Stimulated activated effector memory CD8-positive, alpha-beta T cell treated with anti-CD3 and anti-CD28 coated beads, Interleukin-12 subunit alpha, Interleukin-12 subunit beta, amount 100 ng/mL, for 72 hours (primary cell): ENCODE measurements at regions not wholly inside any gene's neighbourhood (a gene's known extent, or its start where the extent isn't known, plus 50 kb on each side); places are given as distances from the start of the nearest gene placed in this dataset.
"Not testable (repeated sequence)": the region's sequence is repeated elsewhere in the genome, so short reads cannot be mapped to it uniquely, and the experiment has no call there.

ENCODE experiments used
- ATAC-seq: fragments of 150-1000 bp; cut with Tn5 transposase; 2 replicates; pipeline ENCODE4 v1.10.0; 2021
- DNase-seq, 2 donors: peaks; one replicate each; pipeline ENCODE4 v3.0.0; 2021 to 2022; ENCODE audit warnings: low spot score in 2 of 2
- H3K27ac Mint-ChIP-seq: one replicate; pipeline ENCODE4 v1.8.0; 2022; ENCODE audit warnings: mild to moderate bottlenecking, mixed read lengths
- H3K36me3 Mint-ChIP-seq: one replicate; pipeline ENCODE4 v1.8.0; 2022; ENCODE audit warnings: mild to moderate bottlenecking, mixed read lengths
- H3K4me1 Mint-ChIP-seq: one replicate; pipeline ENCODE4 v1.8.0; 2022; ENCODE audit warnings: mixed read lengths
- H3K4me3 Mint-ChIP-seq: one replicate; pipeline ENCODE4 v1.8.0; 2022; ENCODE audit warnings: mild to moderate bottlenecking, mixed read lengths
- H3K9me3 Mint-ChIP-seq: one replicate; pipeline ENCODE4 v1.8.0; 2022; ENCODE audit warnings: mixed read lengths

DNA sequence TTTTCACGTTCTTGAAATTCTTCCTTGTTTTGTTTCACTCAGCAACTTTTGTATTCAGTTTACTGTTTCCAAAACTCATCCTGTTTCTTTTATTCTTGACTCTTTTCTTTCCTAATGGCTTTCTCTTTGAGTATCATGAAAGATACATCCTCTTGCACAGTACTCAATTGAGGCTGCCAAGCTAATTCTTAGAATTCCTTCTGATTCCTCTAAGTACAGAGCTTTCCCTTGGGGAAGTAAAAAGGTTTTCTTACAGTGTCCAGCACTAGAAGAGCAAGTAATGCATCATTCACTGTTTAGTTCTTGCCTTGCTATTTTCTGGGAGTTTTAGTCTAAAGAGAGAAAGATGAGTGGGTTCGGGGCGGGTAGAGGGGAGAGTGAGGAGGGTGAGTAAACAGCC is 154.1 kb downstream of the NEDD1 start:
- no peaks in the 10 kb centered on the region for H3K36me3 Mint-ChIP-seq
- no peak for DNase-seq
- no peak overlapping the region for H3K27ac Mint-ChIP-seq
- H3K9me3 Mint-ChIP-seq: no peaks in the 10 kb centered on the region
- no peak for ATAC-seq
- no peak overlapping the region for H3K4me3 Mint-ChIP-seq
- no peaks in the 10 kb centered on the region for H3K4me1 Mint-ChIP-seq

DNA sequence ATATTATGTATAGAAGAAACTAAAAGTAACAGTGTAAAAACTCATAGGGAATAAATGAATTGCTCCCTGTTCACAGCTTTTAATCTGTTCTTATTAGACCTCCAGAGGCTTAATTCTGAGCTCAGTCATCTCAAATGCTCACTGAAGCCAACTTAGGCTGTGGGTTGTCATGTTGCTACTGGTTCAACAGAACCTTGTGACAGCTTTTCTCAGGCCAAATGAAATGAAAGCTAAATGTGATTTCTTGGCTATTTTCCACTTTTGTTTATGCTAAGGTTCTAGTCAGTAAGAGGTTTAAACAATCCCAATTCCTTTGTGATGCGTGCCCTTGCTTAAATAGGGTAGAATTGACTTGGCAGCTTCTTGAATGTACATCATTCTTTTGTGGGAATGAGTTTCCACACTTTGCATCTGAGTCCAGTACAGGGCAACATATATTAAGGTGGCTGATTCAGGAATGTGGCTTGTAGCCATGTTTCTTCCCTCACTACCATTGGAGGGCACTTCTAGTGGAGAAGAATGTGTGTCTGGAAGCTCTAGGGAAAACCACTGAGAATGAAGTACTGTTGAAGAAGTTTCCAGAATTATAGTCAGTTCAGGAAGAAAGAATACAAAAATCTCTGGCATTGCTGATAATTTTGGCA is 156.4 kb downstream of the NEDD1 start:
- H3K9me3 Mint-ChIP-seq: no peaks in the 10 kb centered on the region
- ATAC-seq: no peak
- no peaks in the 10 kb centered on the region for H3K4me1 Mint-ChIP-seq
- no peak overlapping the region for H3K4me3 Mint-ChIP-seq
- H3K27ac Mint-ChIP-seq: no peak overlapping the region
- no peak for DNase-seq
- H3K36me3 Mint-ChIP-seq: no peaks in the 10 kb centered on the region

DNA sequence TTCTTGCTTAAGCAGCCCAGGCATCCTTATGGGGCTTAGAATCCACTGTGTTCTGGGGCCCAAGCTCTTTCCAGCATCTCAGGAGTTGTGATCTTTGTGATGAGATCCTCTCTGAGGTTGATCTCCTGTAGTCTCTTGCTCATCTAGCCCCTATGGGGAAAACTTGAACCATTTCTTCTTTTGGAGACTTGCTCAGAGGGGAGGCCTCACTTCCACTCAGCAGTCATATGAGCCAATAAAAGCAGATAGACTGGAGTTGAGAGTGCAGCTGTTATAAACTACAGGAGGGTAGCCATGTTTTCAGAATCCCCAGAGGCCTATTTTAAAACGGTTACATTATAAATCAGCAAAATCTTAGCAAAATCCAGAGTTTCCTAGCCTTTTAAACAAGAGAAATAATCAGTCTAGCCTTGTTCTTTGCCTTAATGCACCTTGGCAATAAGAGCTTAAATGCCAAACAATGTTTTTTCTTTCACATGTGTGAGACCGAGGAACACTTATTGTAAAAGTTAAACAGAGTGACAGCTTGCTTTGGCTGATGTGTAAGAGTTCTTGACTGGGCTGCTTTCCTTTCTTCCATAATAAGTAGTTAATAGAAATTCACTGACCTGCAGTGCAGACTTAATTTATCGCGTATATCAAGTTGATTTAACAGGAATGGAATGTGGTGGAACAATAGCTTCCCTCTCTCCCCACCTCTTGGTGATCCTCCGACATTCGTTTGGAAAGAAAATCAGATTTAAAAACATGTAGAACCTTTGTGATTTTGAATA is 168.3 kb downstream of the NEDD1 start:
- H3K36me3 Mint-ChIP-seq: no peaks in the 10 kb centered on the region
- no peak overlapping the region for H3K4me3 Mint-ChIP-seq
- H3K9me3 Mint-ChIP-seq: no peaks in the 10 kb centered on the region
- DNase-seq: no peak
- H3K27ac Mint-ChIP-seq: no peak overlapping the region
- H3K4me1 Mint-ChIP-seq: no peaks in the 10 kb centered on the region
- ATAC-seq: no peak

DNA sequence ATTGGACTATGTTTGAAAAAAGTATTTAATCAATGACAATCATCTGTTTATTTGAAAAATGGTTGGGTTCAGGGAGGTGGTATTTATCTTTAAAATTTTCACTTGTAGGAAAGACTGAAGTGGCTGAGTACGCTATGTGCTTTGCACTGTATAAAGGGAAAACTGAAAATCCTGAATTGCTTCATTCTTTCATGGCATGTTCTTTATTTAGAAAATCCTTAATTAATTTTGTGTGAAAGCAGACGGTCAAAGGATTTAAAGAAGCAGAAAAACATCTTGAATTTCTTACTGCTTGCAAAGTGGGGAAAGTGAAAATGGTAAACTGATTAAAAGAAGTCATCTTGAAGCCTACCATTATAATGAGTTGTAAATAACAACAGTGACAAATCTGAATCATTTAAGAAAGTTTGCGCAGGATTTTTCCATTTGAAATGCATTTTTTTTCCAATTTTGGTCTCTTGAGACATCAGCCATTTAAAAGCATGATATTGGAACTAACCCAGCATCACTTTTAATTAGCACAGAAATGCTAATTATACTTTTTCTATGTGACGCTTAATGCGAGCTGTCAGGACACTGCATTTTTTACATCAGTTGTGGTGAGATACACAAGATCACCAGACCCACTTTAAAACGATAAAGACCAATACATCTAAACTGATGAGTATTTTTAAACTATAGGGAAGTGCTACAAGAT is 169.0 kb downstream of the NEDD1 start:
- H3K27ac Mint-ChIP-seq: no peak overlapping the region
- H3K9me3 Mint-ChIP-seq: no peaks in the 10 kb centered on the region
- no peaks in the 10 kb centered on the region for H3K36me3 Mint-ChIP-seq
- DNase-seq (no peak), ATAC-seq (no peak)
- H3K4me1 Mint-ChIP-seq: no peaks in the 10 kb centered on the region
- no peak overlapping the region for H3K4me3 Mint-ChIP-seq

DNA sequence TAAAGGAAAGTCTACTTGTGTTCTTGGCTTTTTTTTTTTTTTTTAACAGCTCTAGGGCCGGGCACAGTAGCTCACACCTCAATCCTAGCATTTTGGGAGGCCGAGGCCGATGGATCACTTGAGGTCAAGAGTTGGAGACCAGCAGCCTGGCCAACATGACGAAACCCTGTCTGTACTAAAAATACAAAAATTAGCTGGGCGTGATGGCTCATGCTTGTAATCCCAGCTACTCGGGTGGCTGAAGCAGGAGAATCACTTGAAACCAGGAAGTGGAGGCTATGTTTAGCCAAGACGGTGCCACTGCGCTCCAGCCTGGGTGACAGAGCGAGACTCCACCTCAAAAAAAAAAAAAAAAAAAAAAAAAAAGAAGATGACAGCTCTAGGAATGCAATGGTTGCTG is 169.9 kb downstream of the NEDD1 start:
- not testable (repeated sequence) for ATAC-seq, H3K4me3 Mint-ChIP-seq, DNase-seq, H3K36me3 Mint-ChIP-seq, H3K4me1 Mint-ChIP-seq, H3K27ac Mint-ChIP-seq, H3K9me3 Mint-ChIP-seq

DNA sequence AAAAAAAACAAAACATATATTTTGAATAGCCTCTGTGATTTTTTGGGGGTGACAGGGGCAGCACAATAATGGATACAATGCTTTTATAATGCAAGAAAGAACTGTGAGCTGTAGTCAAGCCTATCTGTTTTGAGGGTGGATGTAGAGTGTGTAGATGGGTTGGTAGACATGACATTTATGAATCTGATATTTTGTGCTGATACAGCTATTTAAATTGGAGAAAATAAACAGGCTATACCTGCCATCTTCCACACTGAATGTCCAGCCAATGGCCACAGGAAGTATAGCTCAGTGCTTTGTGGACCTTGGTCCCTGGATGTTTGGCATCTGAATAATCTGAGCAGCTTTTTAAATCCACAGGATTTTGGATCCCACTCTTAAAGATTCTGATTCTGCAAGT is 175.0 kb downstream of the NEDD1 start:
- Mint-ChIP-seq H3K4me3 (no peak overlapping the region), H3K9me3 (no peaks in the 10 kb centered on the region), H3K27ac (no peak overlapping the region), H3K4me1 (no peaks in the 10 kb centered on the region), H3K36me3 (no peaks in the 10 kb centered on the region)
- DNase-seq (no peak), ATAC-seq (no peak)

DNA sequence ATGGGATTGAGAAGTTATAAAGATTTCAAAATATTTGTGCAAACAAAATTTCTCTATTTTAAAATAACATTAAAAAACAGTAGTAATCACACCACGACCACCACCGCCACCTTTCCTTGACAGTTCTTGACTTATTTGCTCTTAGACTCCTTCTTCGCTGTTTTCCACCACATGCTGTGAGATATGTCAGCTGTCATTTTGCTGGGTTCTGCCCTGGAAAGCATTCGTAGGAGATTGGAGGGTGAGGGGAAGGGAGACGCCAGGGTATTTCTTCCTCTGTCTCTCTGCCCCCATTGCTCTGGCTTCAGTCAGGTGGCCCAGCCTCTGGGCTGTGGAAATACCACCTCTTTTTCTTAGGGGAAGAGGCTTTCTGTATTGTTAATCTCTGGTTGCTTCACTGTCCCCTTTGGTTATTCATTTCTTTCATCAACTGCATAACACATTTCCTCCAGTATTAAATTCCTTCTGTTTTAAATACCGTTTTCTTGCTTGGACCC is 186.2 kb downstream of the NEDD1 start:
- Mint-ChIP-seq H3K4me1 (no peaks in the 10 kb centered on the region), H3K4me3 (no peak overlapping the region), H3K9me3 (no peaks in the 10 kb centered on the region), H3K27ac (no peak overlapping the region), H3K36me3 (no peaks in the 10 kb centered on the region)
- DNase-seq (no peak), ATAC-seq (no peak)

DNA sequence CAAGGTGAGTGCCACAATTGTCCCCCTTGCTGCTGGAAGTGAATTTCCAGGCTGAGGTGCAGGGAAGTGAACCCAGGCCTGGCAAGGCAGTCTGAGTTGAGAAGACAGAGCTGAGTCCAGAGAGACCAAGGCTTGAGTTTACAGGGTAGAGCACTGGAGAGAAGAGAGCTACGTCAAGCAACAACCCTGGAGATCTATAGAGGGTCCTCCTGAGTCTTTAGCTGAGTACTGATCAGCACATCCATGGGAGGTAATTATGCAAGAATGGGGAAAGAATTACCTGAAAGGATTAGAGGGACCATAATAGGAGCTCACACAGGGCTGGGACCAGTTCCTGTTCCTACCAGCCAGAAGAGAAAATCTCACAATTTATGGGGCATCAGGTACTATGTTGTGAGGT is 190.7 kb downstream of the NEDD1 start:
- no peaks in the 10 kb centered on the region for H3K36me3 Mint-ChIP-seq
- no peaks in the 10 kb centered on the region for H3K4me1 Mint-ChIP-seq
- H3K9me3 Mint-ChIP-seq: no peaks in the 10 kb centered on the region
- DNase-seq (no peak), ATAC-seq (peak; percentile 46)
- H3K27ac Mint-ChIP-seq: no peak overlapping the region
- H3K4me3 Mint-ChIP-seq: no peak overlapping the region

DNA sequence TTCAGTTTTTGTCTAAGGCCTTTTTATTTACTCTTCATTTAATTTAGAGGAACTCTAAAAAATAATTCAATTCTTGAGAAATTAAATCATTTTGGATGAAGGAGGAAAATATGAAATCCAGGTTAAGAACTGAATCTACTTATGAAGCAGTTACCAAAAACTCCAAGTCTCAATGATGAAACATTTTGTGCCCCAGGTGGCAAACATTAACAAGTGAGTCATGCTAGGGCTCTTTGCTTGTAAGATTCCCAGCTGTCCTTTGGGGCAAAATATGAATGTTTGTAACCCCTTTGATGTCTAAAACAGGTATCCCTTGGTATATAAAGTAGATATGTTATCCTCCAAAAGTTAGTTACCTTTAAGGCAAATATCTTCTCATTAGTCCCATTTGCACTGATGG is 202.4 kb downstream of the NEDD1 start:
- Mint-ChIP-seq H3K4me3 (no peak overlapping the region), H3K4me1 (no peaks in the 10 kb centered on the region), H3K27ac (no peak overlapping the region), H3K36me3 (no peaks in the 10 kb centered on the region), H3K9me3 (peaks cover 8% of the 10 kb centered on the region)
- ATAC-seq (no peak), DNase-seq (no peak)

DNA sequence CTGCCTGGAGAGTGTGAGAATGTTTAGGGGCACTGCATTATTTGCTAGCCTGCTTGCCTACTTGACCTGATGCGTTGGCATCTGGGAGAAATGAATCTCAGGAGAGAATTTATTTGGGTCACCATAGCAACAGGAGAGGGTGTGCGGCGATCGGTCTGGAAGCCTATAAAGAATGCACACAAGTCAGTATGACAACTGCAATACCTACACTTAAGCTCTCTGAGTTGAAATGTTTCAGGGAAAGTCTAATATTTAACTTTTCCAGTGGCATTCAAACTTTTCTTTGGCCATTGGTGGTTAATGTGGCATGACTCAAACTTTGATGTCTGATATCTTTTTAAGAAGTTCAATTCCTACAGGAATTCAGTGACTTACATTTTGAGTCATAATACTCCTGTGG is 205.1 kb downstream of the NEDD1 start:
- ATAC-seq: no peak
- H3K9me3 Mint-ChIP-seq: peaks cover 3% of the 10 kb centered on the region
- no peak for DNase-seq
- no peak overlapping the region for H3K4me3 Mint-ChIP-seq
- no peaks in the 10 kb centered on the region for H3K36me3 Mint-ChIP-seq
- no peaks in the 10 kb centered on the region for H3K4me1 Mint-ChIP-seq
- no peak overlapping the region for H3K27ac Mint-ChIP-seq

DNA sequence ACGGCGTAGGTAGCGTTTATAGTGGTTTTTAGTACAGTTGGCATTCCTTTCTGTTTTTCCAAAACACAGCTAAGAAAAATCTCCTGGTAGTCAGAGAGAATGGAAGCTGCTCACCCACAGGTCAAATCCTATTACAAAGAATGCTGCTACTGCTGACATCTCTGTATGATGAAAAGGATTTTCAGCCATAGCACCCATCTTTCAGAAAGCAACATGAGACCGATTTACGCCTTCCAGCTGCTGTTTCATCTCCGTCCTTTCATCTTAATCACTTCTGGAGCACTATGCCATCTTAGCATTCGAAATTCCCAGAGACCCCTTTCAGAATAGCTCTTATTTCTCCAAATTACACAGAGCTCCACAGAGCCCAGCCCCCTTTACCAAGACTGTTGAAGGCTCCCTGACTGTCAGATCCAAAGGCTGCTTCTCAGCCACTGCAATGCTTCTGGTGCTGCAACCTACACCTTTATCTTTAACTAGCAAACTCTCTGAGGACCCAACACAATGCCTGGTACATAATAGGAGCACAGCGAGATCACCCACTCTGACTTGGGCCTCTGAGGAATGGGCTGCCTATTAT is 211.8 kb downstream of the NEDD1 start:
- no peaks in the 10 kb centered on the region for H3K4me1 Mint-ChIP-seq
- no peak overlapping the region for H3K27ac Mint-ChIP-seq
- no peaks in the 10 kb centered on the region for H3K36me3 Mint-ChIP-seq
- no peak overlapping the region for H3K4me3 Mint-ChIP-seq
- no peak for ATAC-seq
- DNase-seq: no peak
- peaks cover 3% of the 10 kb centered on the region for H3K9me3 Mint-ChIP-seq

DNA sequence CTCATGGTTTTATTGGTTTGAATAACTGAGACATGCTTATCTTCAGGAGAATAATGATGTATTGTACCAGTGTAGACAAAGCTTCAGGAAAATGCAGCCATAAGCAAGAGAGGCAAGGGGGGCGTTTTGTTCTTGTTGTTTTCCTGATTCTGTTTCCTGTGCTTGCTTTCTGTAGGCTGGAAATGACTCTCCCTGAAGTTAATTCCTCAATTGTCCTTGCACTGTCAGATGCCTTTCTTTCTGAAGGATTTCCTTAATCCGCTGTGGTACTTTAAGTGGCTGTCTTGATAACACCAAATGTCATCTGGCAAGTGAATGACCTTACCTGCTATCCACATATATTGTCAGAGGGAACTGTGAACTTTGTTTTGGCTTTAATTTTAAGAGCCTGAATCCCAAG is 220.0 kb downstream of the NEDD1 start:
- ATAC-seq (no peak), DNase-seq (no peak)
- Mint-ChIP-seq H3K4me3 (no peak overlapping the region), H3K9me3 (no peaks in the 10 kb centered on the region), H3K4me1 (no peaks in the 10 kb centered on the region), H3K36me3 (no peaks in the 10 kb centered on the region), H3K27ac (no peak overlapping the region)

DNA sequence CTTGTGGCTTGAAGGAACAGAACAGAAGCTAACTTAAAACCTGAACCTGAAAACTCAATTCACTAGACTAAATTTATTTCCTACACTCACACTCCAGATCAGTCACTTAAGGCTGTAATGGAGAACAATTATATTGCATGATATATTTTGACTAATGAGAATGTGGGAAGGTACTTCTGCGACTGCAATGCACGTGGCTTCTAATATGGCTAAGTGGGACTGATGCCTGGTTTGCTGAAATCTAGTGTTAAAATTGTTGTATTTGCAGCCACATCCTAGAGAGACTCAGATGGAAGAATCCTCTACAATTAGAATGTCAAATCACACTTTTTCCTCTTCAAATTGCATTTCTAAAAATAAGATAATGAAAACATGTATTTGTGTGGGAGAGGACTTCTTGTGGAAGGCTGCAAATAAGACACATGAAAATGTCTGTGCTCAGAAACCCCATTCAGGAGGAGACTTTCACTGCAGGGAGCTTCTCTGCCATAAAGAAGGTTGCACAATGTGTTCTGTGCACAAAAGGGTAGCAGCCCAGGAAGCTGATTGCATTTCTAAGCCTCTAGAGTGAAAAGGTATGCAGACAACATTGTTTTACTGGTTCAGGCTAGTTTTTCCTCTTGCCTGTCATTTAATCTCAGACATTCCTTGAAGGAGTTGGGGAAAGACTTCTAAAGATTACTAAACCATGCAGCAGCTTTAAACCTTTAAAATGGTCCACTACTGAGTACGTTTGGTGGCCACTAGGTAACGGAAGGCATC is 224.3 kb downstream of the NEDD1 start:
- Mint-ChIP-seq H3K9me3 (no peaks in the 10 kb centered on the region), H3K36me3 (no peaks in the 10 kb centered on the region)

DNA sequence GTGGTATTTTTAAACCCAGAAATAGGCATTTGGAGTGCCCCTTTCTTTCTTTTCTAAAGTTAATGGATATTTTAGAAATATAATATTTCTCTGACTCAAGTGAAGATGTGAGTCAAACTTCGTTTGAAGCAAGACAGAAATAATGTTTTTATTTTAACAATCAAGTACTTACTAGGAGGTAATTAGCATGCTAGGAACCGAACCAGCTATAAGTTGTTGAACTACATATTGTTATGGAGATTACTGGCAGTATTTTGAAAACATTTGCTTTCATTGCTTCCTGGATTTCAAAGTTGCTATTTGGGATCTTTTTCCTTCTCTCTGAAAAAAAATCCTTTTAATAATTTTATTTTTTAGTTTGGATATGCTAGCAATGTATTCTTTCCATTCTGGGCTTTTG is 225.2 kb downstream of the NEDD1 start:
- H3K4me3 Mint-ChIP-seq: no peak overlapping the region
- no peak for ATAC-seq
- H3K27ac Mint-ChIP-seq: no peak overlapping the region
- H3K36me3 Mint-ChIP-seq: no peaks in the 10 kb centered on the region
- H3K9me3 Mint-ChIP-seq: no peaks in the 10 kb centered on the region
- no peaks in the 10 kb centered on the region for H3K4me1 Mint-ChIP-seq
- DNase-seq: no peak

More for the DNA sequence above, 224.3 kb downstream of the NEDD1 start:
- ATAC-seq: no peak
- no peak for DNase-seq
- H3K27ac Mint-ChIP-seq: no peak overlapping the region
- no peaks in the 10 kb centered on the region for H3K4me1 Mint-ChIP-seq
- H3K4me3 Mint-ChIP-seq: no peak overlapping the region

DNA sequence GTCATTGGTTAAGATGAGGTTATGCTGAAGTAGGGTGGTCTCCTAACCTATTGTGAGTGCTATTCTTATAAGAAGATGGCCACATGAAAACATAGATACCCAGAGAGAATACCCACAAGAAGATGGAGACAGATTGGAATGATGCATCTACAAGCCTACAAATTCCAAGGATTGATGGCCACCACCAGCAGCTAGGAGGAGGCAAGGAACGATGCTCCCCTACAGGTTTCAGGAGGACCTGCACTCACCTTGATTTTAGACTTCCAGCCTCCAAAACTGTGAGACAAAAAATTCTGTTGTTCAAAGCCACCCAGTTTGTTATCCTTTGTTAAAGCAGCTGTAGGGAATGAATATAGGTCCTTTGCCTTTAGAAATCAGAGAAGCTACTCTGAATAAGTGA is 227.4 kb downstream of the NEDD1 start:
- H3K27ac Mint-ChIP-seq: no peak overlapping the region
- no peak overlapping the region for H3K4me3 Mint-ChIP-seq
- H3K9me3 Mint-ChIP-seq: no peaks in the 10 kb centered on the region
- DNase-seq: no peak
- no peaks in the 10 kb centered on the region for H3K4me1 Mint-ChIP-seq
- no peak for ATAC-seq
- no peaks in the 10 kb centered on the region for H3K36me3 Mint-ChIP-seq
